GM12874 (cell line): ENCODE measurements at regions not wholly inside any gene's neighbourhood (a gene's known extent, or its start where the extent isn't known, plus 50 kb on each side); places are given as distances from the start of the nearest gene placed in this dataset.

Source experiments
- TF ChIP-seq, protein P1 (sequence below): IDR thresholded peaks from 2 replicates; pipeline ENCODE4 v1.5.1; 2011; ENCODE audit warnings: low read depth, mild to moderate bottlenecking, control low read depth, low read length, moderate library complexity; ENCODE audit not compliant: insufficient read depth

GRCh38 chr15:77901921-77902750 is 175.4 kb downstream of the TBC1D2B start:
- TF ChIP-seq, protein P1, sequence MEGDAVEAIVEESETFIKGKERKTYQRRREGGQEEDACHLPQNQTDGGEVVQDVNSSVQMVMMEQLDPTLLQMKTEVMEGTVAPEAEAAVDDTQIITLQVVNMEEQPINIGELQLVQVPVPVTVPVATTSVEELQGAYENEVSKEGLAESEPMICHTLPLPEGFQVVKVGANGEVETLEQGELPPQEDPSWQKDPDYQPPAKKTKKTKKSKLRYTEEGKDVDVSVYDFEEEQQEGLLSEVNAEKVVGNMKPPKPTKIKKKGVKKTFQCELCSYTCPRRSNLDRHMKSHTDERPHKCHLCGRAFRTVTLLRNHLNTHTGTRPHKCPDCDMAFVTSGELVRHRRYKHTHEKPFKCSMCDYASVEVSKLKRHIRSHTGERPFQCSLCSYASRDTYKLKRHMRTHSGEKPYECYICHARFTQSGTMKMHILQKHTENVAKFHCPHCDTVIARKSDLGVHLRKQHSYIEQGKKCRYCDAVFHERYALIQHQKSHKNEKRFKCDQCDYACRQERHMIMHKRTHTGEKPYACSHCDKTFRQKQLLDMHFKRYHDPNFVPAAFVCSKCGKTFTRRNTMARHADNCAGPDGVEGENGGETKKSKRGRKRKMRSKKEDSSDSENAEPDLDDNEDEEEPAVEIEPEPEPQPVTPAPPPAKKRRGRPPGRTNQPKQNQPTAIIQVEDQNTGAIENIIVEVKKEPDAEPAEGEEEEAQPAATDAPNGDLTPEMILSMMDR = peak; percentile 15; the same call in 1 of the 2 replicates

DNA sequence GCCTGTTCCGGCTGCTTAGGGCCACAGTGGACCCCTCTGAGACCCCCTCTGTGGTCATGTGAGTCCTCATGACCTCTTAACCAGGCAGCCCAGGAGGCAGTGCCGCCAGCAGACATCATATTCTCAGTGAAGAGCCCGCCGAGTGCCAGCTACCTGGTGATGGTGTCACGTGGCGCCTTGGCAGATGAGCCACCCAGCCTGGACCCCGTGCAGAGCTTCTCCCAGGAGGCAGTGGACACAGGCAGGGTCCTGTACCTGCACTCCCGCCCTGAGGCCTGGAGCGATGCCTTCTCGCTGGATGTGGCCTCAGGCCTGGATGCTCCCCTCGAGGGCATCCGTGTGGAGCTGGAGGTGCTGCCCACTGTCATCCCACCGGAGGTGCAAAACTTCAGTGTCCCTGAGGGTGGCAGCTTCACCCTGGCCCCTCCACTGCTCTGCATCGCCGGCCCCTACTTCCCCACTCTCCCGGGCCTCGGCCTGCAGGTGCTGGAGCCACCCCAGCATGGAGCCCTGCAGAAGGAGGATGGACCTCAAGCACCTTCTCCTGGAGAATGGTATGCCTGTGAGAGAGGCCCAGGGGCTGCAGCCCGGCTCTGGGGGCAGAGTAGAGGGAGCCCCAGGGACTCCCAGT is 176.1 kb downstream of the TBC1D2B start:
- TF ChIP-seq, protein P1 = no peak

DNA sequence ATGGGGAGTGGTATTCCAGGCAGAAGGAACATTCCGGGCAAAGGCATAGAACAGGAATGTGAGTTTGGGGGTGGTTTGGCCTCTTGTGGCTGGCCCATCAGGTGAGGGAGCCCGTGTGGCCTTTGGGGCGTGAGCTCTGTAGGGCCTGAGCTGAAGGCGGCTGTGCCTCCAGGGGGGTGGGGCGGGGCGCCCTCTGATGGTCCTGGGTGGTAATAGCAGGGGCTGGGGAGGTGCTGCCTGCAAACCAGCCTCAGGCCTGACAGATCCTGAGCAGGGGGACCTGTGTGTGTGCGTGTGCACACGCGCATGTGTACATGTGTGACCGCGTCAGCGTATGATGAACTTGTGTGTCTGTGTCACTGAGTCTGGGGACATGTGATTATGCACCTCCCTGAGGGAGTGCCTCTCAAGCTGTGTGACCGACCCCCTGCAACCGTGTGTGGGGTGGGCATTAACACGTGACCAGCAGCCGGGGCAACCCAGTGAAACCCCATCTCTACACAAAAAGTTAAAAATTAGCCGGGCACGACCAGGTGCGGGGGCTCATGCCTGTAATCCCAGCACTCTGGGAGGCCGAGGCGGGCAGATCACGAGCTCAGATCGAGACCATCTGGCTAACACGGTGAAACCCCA is 177.1 kb downstream of the TBC1D2B start:
- TF ChIP-seq, protein P1 = peak; percentile 73

DNA sequence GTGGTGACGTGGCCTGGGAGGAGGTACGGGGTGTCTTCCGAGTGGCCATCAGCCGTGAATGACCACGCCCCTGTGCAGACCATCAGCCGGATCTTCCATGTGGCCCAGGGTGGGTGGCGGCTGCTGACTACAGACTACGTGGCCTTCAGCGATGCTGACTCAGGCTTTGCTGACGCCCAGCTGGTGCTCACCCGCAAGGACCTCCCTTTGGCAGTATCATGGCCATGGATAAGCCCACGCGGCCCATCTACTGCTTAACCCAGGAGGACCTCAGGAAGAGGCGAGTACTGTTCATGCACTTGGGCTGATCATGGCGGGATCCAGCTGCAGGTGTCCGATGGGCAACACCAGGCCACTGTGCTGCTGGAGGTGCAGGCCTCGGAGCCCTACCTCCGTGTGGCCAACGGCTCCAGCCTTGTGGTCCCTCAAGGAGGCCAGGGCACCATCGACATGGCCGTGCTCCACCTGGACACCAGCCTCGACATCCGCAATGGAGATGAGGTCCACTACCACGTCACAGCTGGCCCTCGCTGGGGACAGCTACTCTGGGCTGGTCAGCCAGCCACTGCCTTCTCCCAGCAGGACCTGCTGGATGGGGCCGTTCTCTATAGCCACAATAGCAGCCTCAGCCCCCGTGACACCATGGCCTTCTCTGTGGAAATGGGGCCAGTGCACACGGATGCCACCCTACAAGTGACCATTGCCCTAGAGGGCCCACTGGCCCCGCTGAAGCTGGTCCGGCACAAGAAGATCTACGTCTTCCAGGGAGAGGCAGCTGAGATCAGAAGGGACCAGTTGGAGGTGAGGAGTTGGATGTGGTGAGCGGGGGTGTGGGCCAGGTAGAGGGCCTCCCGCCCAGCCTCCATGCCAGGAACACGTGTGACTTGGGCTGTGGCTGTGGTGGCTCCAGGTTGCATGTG is 178.4 kb downstream of the TBC1D2B start:
- TF ChIP-seq, protein P1 = no peak

- TF ChIP-seq, protein P1 = no peak
Observed at GRCh38 chr15:77897896-77898406, 179.6 kb downstream of the TBC1D2B start.

DNA sequence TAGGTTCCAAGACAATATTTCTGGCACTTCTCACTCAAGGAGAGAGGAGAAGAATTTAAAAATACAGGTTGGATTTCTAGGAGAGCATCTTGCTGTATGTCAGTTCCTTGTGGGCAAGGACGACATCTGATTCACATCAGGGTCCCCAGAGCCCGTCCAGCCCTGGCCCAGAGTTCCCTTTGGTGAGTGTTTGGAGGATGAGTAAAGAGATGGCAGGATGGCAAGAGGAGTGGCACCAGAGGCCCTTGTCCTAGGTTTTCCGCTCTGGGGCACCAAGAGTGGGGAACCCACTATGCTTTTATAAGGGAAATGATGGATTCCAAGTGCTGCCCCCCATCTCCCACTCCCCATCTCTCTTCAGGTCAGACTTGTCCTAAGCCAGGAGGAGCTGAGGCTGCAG is 181.8 kb downstream of the TBC1D2B start:
- TF ChIP-seq, protein P1 = no peak

DNA sequence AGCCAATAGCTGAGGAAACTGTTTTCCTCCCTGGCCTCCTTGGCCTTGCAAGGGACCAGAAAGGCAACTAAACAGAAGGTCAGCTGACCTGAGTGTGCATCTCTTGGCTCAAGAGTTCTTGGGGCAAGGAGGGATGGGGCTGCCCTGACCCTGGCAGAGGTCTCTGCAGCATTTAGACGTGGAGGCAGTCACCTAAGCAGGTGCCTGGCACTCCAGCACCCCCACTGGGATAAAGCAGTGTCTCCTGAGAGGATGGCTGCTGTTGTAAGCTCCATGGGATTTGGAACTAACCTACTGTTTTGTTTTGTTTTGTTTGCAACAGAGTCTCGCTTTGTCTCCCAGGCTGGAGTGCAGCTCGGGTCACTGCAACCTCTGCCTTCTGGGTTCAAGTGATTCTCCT is 185.2 kb downstream of the TBC1D2B start:
- TF ChIP-seq, protein P1 = no peak
